Panc1 (cell line): ENCODE measurements at regions not wholly inside any gene's neighbourhood (a gene's known extent, or its start where the extent isn't known, plus 50 kb on each side); places are given as distances from the start of the nearest gene placed in this dataset.

ENCODE experiments used
- ATAC-seq: fragments of 200-7000 bp; cut with Tn5 transposase; 2 replicates; pipeline ENCODE4 v1.9.1; 2020; ENCODE audit warnings: mild to moderate bottlenecking, moderate library complexity
- BruUV-seq: library from RNA; stranded (reverse); fragments of 400-500 nt; replicated peaks from 2 replicates; lab custom pipeline; 2021; lab: Mats Ljungman, UMichigan
- CTCF ChIA-PET: fragments of 300-600 bp; sonication (Branson Sonifier 250); formaldehyde crosslinking; loops from one replicate; lab custom pipeline; 2022; ENCODE audit warnings: antibody characterized with exemption; lab: Charles Lee
- POLR2A ChIA-PET: fragments of 300-600 bp; sonication (Branson Sonifier 250); formaldehyde crosslinking; loops from one replicate; lab custom pipeline; 2022; ENCODE audit warnings: antibody characterized with exemption; lab: Charles Lee
- DNase-seq: peaks from one replicate; pipeline ENCODE4 v3.0.0-alpha.2; 2010; ENCODE audit warnings: low read depth, low spot score
- H3K27ac ChIP-seq: 2 replicates; pipeline ENCODE4 v1.5.1; 2011; ENCODE audit warnings: mild to moderate bottlenecking, low read length, inconsistent platforms
- H3K27me3 ChIP-seq: fragments of 200-500 bp; sonication (Bioruptor generic); 2 replicates; pipeline ENCODE4 v1.6.0; 2014; ENCODE audit warnings: low read length, inconsistent platforms; ENCODE audit not compliant: control insufficient read depth, insufficient read depth
- H3K36me3 ChIP-seq: fragments of 200-500 bp; sonication (Bioruptor generic); 2 replicates; pipeline ENCODE4 v1.5.1; 2014; ENCODE audit warnings: inconsistent platforms, mild to moderate bottlenecking, low read length, moderate library complexity; ENCODE audit not compliant: control insufficient read depth, insufficient read depth
- H3K4me1 ChIP-seq: 2 replicates; pipeline ENCODE4 v1.5.1; 2011; ENCODE audit warnings: inconsistent platforms, mild to moderate bottlenecking, low read length, moderate library complexity; ENCODE audit not compliant: control insufficient read depth, insufficient read depth
- H3K4me3 ChIP-seq, 2 experiments: 2 replicates each; pipeline ENCODE4 v1.5.1; 2011 to 2012; ENCODE audit warnings: low read depth in 2 of 2, low read length in 2 of 2, mild to moderate bottlenecking in 2 of 2, inconsistent platforms in 1 of 2, moderate library complexity in 1 of 2
- H3K9me3 ChIP-seq: fragments of 200-500 bp; sonication (Bioruptor generic); 2 replicates; pipeline ENCODE4 v1.5.1; 2014; ENCODE audit warnings: low read depth, mild to moderate bottlenecking, inconsistent platforms, low read length, moderate library complexity; ENCODE audit not compliant: control insufficient read depth, insufficient read depth
- POLR2AphosphoS5 ChIP-seq: IDR thresholded peaks from 2 replicates; pipeline ENCODE4 v1.6.1; 2012; ENCODE audit warnings: mild to moderate bottlenecking, low read depth, low read length, moderate library complexity
- SIN3A ChIP-seq: IDR thresholded peaks from 2 replicates; pipeline ENCODE4 v1.6.1; 2012; ENCODE audit warnings: low read depth, mild to moderate bottlenecking, low read length, moderate library complexity, borderline replicate concordance; ENCODE audit not compliant: insufficient read depth
- TCF7L2 ChIP-seq: IDR thresholded peaks from 2 replicates; pipeline ENCODE4 v1.6.1; 2011; ENCODE audit warnings: mild to moderate bottlenecking, low read depth, low read length, inconsistent platforms
- in situ Hi-C: cut with HindIII; loops from 2 replicates; pipeline ENCODE4 v1.10.0; 2016; ENCODE audit warnings: low sequenced_read_pairs, low pct_unique_long_range_greater_than_20kb
- intact Hi-C: fragments of 100-400 bp; cut with micrococcal nuclease; formaldehyde crosslinking; loops from one replicate; pipeline ENCODE4 v1.10.0; 2022; ENCODE audit not compliant: unreplicated experiment
- TF ChIP-seq, protein P1 (sequence below), 2 experiments: IDR thresholded peaks; 2 replicates each; pipeline ENCODE4 v1.6.1; 2011 to 2012; ENCODE audit warnings: low read depth in 2 of 2, control low read depth in 1 of 2, low read length in 1 of 2, mild to moderate bottlenecking in 1 of 2, moderate library complexity in 1 of 2; ENCODE audit not compliant: insufficient read depth in 1 of 2
- TF ChIP-seq, protein P2 (sequence below): fragments of 450-650 bp; IDR thresholded peaks from 2 replicates; pipeline ENCODE4 v1.5.1; 2017; ENCODE audit warnings: mild to moderate bottlenecking

DNA sequence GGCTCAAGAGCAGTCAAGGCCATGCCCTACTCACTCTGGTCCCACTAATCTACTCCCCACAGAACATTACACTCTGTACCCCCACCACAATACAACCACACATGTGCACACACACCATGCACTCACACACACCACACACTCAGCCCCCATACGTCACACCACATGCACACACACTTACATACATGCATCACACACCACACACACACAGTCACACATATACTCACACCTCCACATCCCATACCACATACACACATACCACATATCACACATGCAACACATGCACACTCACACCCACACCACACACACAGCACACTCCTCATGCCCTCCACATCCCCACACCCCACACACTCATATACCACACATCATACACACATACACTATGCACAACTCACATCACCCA is 67.6 kb downstream of the RASL11A start:
- no TSS peak for BruUV-seq
- intact Hi-C loops (no loop called here), in situ Hi-C loops (no loop called here)
- ATAC-seq (no peak), DNase-seq (no peak)
- Histone ChIP-seq H3K4me1 (peaks cover 9% of the 10 kb centered on the region), H3K9me3 (no peaks in the 10 kb centered on the region), H3K27me3 (no peaks in the 10 kb centered on the region), H3K36me3 (no peaks in the 10 kb centered on the region), H3K27ac (no peak overlapping the region), H3K4me3 (no peak overlapping the region)
- TF ChIP-seq POLR2AphosphoS5 (no peak), TCF7L2 (no peak), SIN3A (no peak)
- TF ChIP-seq, protein P1, sequence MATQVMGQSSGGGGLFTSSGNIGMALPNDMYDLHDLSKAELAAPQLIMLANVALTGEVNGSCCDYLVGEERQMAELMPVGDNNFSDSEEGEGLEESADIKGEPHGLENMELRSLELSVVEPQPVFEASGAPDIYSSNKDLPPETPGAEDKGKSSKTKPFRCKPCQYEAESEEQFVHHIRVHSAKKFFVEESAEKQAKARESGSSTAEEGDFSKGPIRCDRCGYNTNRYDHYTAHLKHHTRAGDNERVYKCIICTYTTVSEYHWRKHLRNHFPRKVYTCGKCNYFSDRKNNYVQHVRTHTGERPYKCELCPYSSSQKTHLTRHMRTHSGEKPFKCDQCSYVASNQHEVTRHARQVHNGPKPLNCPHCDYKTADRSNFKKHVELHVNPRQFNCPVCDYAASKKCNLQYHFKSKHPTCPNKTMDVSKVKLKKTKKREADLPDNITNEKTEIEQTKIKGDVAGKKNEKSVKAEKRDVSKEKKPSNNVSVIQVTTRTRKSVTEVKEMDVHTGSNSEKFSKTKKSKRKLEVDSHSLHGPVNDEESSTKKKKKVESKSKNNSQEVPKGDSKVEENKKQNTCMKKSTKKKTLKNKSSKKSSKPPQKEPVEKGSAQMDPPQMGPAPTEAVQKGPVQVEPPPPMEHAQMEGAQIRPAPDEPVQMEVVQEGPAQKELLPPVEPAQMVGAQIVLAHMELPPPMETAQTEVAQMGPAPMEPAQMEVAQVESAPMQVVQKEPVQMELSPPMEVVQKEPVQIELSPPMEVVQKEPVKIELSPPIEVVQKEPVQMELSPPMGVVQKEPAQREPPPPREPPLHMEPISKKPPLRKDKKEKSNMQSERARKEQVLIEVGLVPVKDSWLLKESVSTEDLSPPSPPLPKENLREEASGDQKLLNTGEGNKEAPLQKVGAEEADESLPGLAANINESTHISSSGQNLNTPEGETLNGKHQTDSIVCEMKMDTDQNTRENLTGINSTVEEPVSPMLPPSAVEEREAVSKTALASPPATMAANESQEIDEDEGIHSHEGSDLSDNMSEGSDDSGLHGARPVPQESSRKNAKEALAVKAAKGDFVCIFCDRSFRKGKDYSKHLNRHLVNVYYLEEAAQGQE (IDR thresholded peaks at IDR 0.05; ENCODE audit: insufficient read depth in 1 of 2, low read depth in 2 of 2, low read length in 1 of 2): no peak
- TF ChIP-seq, protein P2, sequence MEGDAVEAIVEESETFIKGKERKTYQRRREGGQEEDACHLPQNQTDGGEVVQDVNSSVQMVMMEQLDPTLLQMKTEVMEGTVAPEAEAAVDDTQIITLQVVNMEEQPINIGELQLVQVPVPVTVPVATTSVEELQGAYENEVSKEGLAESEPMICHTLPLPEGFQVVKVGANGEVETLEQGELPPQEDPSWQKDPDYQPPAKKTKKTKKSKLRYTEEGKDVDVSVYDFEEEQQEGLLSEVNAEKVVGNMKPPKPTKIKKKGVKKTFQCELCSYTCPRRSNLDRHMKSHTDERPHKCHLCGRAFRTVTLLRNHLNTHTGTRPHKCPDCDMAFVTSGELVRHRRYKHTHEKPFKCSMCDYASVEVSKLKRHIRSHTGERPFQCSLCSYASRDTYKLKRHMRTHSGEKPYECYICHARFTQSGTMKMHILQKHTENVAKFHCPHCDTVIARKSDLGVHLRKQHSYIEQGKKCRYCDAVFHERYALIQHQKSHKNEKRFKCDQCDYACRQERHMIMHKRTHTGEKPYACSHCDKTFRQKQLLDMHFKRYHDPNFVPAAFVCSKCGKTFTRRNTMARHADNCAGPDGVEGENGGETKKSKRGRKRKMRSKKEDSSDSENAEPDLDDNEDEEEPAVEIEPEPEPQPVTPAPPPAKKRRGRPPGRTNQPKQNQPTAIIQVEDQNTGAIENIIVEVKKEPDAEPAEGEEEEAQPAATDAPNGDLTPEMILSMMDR: no peak
- CTCF ChIA-PET: interaction anchor here (0.7 to 0.8 kb wide), 2 partner anchors 10 to 627 kb away, joined by 4 to 5 read pairs; no protein-coding TSS in a partner anchor
- POLR2A ChIA-PET: no interaction called here

GRCh38 chr13:27338816-27339215 is 68.2 kb downstream of the RASL11A start:
- POLR2A ChIA-PET: interaction anchor here (0.7 kb wide), 1 partner anchor 17 kb away, joined by 10 read pairs; no protein-coding TSS in a partner anchor
- BruUV-seq: no TSS peak
- in situ Hi-C loops (no loop called here), intact Hi-C loops (no loop called here)
- H3K27ac ChIP-seq: no peak overlapping the region
- DNase-seq: no peak
- no peak for TF ChIP-seq SIN3A
- TF ChIP-seq, protein P2: no peak
- TF ChIP-seq, protein P1 (IDR thresholded peaks at IDR 0.05; ENCODE audit: insufficient read depth in 1 of 2, low read depth in 2 of 2, low read length in 1 of 2): no peak
- no peak for TF ChIP-seq POLR2AphosphoS5
- TF ChIP-seq TCF7L2: no peak
- H3K36me3 ChIP-seq: no peaks in the 10 kb centered on the region
- no peak overlapping the region for H3K4me3 ChIP-seq
- no peaks in the 10 kb centered on the region for H3K27me3 ChIP-seq
- no peaks in the 10 kb centered on the region for H3K9me3 ChIP-seq
- peaks cover 9% of the 10 kb centered on the region for H3K4me1 ChIP-seq
- CTCF ChIA-PET: interaction anchor here (0.6 to 0.8 kb wide), 8 partner anchors 9 to 627 kb away, joined by 3 to 9 read pairs (median 6); no protein-coding TSS in a partner anchor
- ATAC-seq: no peak
